ENCODE measurements at regions not wholly inside any gene's neighbourhood (a gene's known extent, or its start where the extent isn't known, plus 50 kb on each side); places are given as distances from the start of the nearest gene placed in this dataset.
A peak's percentile ranks its signal among the peaks of the same experiment; 100 is the strongest.
"Not testable (repeated sequence)": the region's sequence is repeated elsewhere in the genome, so short reads cannot be mapped to it uniquely, and the experiment has no call there.

DNA sequence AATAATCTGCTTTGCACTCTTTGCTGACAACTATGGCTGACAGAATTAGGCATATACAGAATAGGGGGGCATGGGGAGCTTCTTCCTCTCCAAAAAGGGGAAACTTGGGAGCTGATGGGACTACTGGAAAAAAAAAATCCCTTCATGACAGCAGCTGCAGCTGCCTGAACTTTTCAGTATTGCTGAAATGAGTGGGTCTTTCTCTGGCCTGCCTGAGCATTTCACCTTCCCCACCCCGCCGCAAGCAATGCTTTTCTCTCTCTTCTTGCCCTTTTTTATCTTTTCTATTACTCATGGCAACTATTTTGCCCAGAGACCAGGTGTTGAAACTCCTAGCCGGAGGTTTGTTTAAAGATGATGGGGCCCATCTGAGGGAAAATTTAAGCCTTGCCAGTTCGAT is 244.9 kb downstream of the SEMA3D start:
- DNase-seq: no peak

DNA sequence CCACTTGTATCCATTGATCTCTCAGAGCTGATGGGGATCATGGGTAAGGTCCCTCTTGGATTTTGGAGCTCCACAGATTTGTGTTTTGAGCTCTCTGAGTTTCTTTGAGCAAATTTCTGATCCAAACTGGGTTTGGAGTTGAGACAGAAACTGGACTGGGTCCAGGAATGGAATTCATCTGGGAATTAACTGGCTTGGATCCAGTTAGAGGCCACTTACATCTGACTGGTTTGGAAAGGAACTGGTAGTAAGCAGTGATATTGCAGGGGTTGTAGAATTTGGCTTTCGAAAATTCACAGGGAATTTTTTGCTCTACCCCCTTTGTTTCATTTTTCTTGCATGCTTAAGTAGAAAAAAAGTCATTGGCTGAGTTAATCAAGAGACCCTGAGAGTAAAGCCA is 245.6 kb downstream of the SEMA3D start:
- no peak for DNase-seq

DNA sequence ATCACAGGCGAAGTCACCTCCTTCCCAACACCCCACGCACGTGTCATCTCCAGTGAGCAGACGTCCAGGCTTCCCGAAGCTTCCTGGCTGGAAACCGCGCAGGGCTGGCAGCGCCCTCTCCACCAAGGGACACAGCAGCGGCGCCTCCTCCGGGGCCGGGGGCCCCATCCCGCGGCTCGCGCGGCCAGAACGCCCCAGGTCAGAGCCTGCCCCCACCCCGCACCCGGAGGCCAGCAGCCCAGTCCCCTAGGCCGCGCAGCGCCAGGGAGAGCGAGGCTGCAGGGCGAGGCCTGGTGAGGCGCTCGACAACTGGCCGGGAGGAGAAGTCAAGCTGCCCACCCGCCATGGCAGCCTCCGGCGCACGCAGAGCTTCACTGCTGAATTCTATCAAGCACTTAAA is 247.0 kb downstream of the SEMA3D start:
- DNase-seq: no peak

DNA sequence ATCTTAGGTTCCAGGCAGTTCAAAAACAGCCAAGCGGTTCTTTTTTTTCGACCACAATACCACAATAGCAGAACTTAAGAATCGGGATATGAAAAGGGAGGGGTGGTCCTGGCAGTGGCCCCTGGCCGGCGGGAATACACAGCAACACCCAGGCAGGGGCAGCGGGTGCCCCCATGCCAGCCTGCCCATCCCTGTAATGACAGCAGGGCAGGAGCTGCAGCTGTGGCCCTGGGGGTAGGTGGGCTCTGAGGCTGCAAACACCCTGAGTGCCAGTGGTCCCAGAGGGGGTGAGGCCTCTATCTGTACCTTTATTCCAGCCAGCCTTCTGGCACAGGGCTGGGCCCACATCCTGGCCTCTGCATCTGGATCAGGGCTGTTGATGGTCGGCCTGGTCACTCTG is 247.4 kb downstream of the SEMA3D start:
- DNase-seq: no peak

DNA sequence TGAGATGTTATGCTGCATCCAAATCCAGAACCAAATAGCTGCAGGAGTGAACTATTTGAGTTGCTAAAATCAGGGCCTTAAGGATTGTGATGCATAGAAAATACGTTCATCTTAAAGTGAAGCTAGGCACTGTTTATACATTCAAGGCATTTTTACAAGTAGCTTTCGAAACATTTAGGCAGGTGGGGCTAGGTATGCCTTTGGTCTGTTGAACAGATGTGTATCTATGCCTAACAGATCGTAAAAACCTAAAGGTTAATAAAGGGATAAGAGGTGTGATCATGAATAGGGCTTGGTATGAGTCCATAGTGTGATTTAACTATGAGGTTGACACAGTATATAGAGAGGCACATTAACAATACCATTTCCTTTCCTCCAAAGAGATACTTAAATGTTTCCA is 262.5 kb downstream of the SEMA3D start:
- DNase-seq: no peak

DNA sequence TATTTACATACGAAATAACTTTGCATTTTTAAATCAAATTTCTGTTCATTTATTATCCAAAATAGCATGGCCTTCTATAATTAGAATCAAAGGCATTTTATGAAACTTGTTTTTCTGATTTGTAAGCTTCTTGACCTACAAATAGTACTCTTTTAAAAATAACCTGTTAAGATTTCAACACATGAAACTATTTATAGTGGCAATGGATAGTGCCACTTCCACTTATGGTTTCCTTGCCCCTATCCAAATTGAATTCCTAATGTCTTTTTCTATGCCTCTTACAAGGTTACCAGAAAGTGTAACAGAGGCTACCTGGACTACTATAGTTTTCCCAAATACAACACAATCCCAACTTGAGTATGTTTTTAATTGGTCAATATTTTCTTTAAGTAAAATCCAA is 263.5 kb downstream of the SEMA3D start:
- no peak for DNase-seq

DNA sequence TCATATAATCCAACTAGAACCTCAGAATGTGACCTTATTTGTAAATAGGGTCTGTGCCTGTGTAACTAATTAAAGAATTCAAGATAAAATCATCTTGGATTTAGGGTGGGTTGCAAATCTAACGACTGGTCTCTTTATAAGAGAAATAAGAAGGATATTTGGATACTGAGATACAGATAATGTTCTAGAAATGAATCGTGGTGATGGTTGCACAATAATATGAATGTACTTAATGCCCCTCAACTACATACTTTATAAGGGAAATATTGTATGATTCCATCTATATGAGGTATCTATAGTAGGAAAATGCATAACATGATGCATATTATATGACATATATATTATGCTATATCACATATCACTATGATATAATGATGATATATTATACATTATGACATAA is 265.7 kb downstream of the SEMA3D start:
- no peak for DNase-seq

DNA sequence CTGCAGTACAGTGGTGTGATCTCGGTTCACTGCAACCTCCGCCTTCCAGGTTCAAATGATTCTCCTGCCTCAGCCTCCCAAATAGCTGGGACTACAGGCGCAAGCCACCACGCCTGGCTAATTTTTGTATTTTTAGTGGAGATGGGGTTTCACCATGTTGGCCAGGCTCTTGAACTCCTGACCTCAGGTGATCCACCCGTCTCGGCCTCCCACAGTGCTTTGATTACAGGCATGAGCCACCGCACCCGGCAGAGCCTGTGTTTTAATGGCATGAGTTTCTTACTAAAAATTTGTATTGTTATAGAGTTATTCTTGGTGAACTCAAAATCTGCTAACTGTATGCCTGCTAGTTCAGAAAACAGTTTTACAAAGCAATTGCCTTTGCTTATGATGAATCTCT is 269.9 kb downstream of the SEMA3D start:
- not testable (repeated sequence) for DNase-seq

DNA sequence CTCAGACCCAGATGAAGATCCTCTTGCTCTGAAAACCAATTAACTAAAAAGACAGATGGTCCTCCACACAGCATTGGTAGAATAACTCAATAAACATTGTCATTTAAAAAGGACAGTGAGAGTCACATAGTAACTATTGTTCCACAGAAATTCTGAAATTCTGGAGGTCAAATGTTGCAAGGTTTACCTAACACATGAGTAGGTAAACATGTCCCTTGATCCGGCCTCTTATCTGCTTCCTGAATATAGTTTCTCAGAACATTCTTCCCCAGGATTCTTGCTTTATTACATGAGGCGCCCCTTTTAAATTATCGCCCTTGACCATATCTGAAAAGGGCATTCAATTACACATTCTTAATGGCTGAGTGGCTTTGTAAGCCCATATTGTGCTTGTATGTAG is 270.7 kb downstream of the SEMA3D start:
- DNase-seq: no peak

DNA sequence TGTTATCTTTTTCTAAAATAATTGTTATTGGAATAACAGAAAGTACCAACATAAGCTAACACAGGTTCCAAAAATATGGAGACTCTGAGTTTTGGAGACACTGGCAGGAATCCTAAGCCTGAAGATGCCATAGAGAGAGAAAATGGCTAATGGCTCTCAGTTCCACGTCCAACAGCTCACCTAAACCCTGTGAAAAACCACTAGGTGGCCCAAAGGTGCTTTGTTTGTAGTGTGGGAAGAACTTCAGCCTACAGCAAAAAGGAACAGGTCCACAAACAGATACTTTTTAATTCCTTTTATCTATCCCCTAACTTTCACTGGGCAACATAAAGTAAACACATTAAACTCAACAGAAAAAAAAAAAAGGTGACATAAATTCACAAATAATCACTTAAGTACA is 272.3 kb downstream of the SEMA3D start:
- no peak for DNase-seq

DNA sequence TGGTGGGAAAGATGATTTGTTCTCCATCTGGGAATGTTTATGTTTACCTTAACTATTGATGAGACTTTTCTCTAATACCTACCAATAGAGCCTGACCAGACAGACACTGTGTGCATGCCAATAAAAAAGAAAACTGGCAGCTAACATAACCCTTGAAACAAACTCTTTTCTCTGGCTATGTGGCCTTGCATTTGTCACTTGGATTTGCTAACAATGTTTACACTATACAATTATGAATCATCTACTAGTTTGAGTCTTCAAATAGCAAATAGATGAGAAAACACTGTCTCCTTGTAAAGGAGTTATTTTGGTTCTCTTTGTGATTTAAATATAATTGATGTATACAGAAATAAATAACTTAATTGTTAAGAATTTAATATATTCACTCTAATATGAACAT is 273.1 kb downstream of the SEMA3D start:
- DNase-seq: peak; percentile 24

DNA sequence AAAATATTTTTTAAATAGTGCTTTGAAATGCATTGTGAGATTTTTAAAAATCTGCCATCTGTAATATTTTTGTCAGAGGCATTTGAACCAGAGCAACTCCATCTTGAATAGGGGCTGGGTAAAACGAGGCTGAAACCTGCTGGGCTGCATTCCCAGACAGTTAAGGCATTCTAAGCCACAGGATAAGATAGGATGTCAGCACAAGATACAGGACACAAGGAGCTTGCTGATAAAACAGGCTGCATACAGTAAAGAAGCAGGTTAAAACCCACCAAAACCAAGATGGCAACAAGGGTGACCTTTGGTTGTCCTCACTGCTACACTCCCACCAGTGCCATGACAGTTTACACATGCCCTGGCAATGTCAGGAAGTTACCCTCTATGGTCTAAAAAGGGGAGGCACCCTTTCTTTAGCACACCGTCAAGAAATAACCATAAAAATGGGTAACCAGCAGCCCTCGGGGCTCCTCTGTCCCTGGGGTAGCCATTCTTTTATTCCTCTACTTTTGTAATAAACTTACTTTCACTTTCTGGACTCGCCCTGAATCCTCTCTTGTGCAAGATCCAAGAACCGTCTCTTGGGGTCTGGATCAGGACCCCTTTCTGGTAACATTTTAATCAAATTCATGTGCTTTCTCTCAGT is 273.7 kb downstream of the SEMA3D start:
- DNase-seq: no peak

DNA sequence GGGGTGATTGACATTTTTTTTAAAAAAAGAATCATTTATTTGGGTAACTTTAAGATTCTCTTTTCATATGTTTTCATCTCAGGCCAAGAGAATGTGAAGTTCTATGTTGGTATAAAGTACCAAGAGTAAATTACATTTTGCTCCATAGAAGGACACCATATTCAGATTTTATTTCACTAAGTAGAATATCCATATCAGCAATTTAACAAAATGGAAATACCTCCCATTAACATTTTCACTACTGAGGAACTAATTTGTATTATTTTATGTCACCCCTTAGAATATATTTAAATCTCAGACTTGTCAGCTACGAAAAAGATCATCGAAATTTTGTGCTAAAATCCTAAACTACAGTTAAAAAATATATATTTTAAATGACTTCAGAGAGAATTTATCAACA is 274.3 kb downstream of the SEMA3D start:
- no peak for DNase-seq

DNA sequence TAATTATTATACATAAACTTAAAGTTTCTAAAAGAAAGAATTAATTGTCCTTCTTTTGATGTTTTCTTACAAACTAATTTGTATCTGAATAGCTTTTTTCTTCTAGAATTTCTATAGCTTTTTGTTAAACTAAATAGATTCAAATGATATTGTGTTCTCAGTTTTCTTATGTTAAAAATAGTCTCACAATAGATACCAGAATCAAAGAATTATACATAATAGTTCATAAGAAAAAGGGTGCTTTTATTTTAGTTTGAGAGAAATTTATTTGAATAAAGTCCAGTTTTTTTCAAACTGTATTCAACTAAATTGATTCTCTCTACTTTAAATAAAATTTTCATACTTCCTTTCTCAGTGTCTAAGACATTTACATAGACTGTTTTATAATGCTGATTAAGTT is 274.8 kb downstream of the SEMA3D start:
- no peak for DNase-seq

DNA sequence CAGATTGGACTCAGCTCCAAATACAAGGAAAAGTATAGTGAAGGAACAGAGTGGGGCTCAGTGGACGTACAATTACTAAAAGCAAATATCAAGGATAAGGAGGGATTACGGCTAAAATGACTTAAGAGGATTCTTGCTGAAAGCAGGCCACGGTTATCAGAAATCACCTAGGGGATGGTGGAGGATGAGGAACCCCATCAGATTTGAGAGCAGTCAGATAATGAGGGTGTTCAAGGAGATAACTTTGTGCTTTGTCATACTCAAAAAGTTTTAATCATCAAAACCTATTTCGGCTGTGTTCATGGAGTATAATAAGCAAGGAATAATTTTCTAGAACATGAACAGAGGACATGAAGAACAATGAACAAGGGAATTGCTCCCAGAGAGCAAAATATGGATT is 275.8 kb downstream of the SEMA3D start:
- DNase-seq: no peak

DNA sequence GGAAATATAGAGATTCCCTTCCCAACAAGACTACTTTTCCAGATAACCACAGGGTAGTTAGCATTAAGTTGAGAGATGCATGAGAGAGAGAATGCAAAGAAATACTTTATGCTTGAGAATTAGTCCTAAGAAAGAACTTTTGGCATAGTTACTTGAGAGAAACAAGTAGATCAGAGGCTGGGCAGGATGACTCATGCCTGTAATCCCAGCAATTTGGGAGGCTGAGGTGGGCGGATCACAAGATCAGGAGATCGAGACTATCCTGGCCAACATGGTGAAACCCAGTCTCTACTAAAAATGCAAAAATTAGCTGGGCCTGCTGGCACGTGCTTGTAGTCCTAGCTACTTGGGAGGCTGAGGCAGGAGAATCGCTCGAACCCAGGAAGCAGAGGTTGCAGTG is 276.5 kb downstream of the SEMA3D start:
- DNase-seq: peak; percentile 8

DNA sequence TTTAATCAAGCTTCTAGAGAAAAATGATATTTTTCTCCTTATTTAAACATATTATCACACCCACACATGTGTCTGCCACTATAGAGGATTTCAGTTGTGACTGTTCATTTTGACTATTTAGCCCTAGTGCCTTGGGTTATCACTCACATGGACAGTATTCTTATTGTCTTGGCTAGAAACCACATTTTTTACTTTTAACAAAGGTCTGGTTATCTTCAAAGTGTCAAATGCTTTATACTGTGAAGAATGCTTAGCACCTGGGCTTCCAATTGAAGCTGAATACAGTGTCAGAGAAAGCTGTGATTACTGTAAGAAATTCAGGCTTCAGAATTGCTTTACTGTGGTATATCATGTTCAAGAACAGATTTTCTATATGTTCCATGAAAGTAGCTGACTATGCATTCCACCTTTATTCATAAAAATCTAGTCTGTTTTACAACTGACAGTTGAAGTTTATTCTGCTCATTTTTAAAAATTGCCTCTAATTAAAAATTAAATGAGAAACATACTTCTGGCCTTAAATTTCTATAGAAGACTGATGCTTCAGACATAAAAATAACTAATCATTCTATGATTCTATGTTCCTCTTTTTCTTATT is 278.6 kb downstream of the SEMA3D start:
- DNase-seq: no peak

DNA sequence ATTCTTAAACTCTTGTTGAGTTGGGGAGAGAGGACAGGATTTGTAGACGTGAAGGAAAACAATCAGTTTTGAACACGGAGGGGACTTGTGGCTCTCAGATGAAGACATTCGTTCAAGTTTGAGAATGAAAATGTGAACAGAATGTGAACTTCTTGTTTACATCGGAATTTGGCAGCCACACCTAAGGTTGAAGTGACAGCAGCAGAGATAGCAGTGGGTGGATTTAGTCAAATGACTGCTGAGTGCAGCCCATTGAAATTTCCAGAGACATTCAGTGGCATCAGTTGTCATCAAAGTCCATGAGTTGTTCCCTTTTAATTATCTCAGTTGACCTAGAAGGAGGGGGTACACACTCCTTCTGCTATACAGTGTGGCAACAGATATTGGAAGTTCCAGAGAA is 280.0 kb downstream of the SEMA3D start:
- DNase-seq: no peak

DNA sequence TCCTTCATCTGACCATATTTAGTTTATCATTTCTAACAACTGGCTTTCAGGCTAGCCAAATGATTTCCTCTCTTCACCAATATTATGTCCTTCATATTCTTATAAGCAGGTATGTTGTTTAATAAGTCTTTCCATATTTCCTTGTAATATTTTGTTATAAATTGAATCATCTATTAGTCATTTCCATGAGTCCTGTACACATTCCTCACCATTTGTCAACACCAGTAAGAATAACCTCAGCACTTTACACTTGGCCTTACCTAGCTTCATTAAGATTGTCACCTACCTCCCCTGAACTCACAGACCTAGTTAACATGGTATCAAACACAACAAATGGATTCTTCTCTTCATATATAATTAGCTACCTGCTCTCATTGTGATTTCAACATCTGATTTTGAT is 282.3 kb downstream of the SEMA3D start:
- no peak for DNase-seq

DNA sequence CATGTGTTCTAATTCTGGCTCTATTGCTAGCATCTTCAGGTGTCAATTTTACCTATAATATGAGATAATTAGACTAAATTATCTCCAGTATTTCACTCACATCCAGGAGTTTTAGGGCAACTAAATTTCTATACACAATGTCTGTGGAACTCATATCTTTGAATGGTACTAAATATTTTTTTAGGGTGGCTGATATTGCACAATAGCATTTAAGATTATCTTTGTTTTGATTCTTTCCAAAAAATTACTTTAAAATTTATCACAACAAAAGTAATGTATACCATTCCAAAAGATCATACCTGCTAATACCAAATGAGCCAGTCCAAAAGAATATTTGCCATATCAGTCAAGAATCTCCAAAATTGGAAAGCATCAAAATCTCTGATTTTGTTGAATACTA is 285.5 kb downstream of the SEMA3D start:
- DNase-seq: no peak

DNA sequence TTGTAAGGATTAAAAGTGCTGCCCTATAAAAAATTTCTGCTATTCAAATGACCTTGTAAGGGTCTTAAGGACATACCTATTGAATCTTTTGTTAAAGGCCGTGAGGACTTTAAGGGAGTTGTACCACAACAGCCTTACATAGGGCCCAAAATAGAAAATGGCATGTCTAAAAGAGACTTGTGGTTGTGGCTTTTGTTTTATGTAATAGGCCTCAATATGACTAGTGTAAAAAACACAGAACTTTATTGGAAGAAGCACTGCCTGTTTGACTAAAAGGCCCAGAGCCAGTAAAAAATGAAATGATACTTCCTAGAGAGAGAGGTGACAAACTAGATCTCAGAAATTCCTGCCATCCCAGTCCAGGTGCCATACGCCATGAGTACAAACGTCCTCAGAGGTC is 286.6 kb downstream of the SEMA3D start:
- no peak for DNase-seq

DNA sequence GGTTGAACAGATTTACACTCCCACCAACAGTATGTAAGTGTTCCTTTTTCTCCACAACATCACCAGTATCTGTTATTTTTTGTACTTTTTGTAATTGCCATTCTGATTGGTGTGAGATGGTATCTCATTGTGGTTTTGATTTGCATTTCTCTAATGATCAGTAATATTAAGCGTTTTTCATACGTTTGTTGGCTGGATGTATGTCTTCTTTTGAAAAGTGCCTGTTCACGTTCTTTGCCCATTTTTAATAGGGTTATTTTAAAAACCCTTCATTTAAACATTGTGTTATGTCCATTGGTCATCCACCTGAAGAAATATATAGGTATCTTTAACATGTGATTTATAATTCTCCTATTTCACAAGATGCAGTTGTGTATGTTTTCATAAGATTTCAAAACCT is 291.3 kb downstream of the SEMA3D start:
- DNase-seq: no peak

DNA sequence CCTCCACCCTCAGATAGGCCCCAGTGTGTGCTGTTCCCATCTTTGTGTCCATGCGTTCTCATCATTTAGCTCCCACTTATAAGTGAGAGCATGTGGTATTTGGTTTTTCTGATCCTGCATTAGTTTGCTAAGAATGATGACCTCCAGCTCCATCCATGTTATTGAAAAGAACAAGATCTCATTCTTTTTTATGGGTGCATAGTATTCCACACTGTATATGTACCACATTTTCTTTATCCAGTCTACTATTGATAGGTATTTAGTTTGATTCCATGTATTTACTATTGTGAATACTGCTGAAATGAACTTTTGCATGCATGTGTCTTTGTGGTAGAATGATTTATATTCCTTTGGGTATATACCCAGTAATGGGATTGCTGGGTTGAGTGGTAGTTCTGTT is 303.3 kb downstream of the SEMA3D start:
- not testable (repeated sequence) for DNase-seq

DNA sequence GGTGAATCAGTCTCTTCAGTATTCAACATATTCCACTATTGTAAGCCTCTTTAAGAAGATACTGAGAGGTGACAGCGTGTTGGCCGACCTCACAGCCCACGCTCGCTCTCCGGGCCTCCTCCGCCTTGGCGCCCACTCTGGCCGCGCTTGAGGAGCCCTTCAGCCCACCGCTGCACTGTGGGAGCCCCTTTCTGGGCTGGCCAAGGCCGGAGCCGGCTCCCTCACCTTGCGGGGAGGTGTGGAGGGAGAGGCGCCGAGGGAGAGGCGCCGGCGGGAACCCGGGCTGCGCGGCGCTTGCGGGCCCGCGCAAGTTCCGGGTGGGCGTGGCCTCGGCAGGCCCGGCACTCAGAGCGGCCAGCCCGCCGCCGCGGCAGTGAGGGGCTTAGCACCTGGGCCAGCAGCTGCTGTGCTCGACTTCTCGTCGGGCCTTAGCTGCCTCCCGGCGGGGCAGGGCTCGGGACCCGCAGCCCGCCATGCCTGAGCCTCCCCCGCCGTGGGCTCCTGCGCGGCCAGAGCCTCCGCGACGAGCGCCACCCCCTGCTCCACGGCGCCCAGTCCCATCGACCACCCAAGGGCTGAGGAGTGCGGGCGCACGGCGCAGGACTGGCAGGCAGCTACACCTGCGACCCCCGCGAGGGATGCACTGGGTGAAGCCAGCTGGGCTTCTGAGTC is 306.4 kb downstream of the SEMA3D start:
- DNase-seq: not testable (repeated sequence)

Measured in fibroblast of skin of back (primary cell).